IPS-15b (cell line): ENCODE measurements at regions not wholly inside any gene's neighbourhood (a gene's known extent, or its start where the extent isn't known, plus 50 kb on each side); places are given as distances from the start of the nearest gene placed in this dataset.
"Not testable (repeated sequence)": the region's sequence is repeated elsewhere in the genome, so short reads cannot be mapped to it uniquely, and the experiment has no call there.

ENCODE experiments used
- H3K27me3 ChIP-seq: one replicate; pipeline ENCODE4 v1.6.1; 2013; ENCODE audit warnings: low read length; ENCODE audit not compliant: control insufficient read depth, insufficient read depth
- H3K36me3 ChIP-seq: one replicate; pipeline ENCODE4 v1.6.1; 2013; ENCODE audit warnings: low read length; ENCODE audit not compliant: control insufficient read depth, insufficient read depth
- H3K4me1 ChIP-seq: one replicate; pipeline ENCODE4 v1.6.1; 2013; ENCODE audit warnings: mild to moderate bottlenecking, low read length; ENCODE audit not compliant: control insufficient read depth, insufficient read depth
- H3K4me3 ChIP-seq: one replicate; pipeline ENCODE4 v1.5.1; 2013; ENCODE audit warnings: low read depth, low read length
- H3K9ac ChIP-seq: one replicate; pipeline ENCODE4 v1.6.1; 2013; ENCODE audit warnings: low read depth, mild to moderate bottlenecking, low read length
- H3K9me3 ChIP-seq: one replicate; pipeline ENCODE4 v1.6.1; 2013; ENCODE audit warnings: mild to moderate bottlenecking, low read length; ENCODE audit not compliant: control insufficient read depth, insufficient read depth

DNA sequence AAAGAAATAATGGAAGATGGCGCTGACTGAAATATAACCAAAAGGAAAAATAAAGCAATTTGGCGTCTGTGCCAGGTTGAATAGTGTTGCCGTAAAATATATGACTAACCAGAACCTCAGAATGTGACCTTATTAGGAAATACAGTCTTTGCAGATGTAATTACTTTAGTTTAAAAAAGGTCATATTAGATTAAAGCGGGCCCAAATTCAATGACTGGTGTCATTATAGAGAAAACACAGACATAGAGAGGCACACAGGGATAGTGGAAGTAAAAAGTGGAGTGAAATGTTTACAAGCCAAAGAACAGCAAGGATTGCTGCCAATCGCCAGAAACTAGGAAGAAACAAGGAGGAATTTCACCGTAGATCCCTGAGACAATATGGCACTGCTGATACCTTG, 521.2 kb downstream of the FRK start:
- no peaks in the 10 kb centered on the region for H3K27me3 ChIP-seq
- no peaks in the 10 kb centered on the region for H3K9me3 ChIP-seq
- no peaks in the 10 kb centered on the region for H3K4me1 ChIP-seq
- H3K9ac ChIP-seq: no peak overlapping the region
- H3K4me3 ChIP-seq: no peak overlapping the region
- H3K36me3 ChIP-seq: no peaks in the 10 kb centered on the region

DNA sequence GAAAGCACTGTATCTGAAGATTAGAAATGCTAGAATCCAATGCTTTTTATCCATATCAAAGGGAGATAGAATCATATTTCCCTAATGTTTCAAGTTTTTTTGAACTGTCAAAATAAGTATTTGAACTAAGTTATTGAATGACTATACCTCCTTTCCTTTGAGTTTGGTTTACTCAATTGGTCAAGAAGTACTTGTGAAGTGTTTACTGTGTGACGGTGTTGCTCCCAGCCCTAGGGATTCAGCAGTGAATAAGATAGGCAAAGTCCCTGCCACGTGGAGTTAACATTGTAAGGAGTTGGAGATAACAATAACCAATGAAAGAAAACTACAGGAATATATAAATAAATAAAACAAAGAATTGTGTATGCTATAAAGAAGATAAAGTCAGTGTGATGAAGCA, 535.9 kb downstream of the FRK start:
- Histone ChIP-seq H3K9me3 (no peaks in the 10 kb centered on the region), H3K4me1 (no peaks in the 10 kb centered on the region), H3K36me3 (no peaks in the 10 kb centered on the region), H3K27me3 (no peaks in the 10 kb centered on the region), H3K4me3 (no peak overlapping the region), H3K9ac (no peak overlapping the region)

DNA sequence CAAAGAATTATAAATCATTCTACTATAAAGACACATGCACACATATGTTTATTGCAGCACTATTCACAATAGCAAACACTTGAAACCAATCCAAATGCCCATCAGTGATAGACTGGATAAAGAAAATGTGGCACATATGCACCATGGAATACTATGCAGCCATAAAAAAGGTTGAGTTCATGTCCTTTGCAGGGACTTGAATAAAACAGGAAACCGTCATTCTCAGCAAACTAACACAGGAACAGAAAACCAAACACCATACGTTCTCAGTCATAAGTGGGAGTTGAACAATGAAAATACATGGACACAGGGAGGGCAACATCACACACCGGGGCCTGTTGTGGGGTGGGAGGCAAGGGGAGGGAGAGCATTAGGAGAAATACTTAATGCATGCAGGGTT, 538.9 kb downstream of the FRK start:
- not testable (repeated sequence) for H3K9ac ChIP-seq, H3K9me3 ChIP-seq, H3K4me1 ChIP-seq, H3K36me3 ChIP-seq, H3K27me3 ChIP-seq, H3K4me3 ChIP-seq

GRCh38 chr6:115514656-115515055, 546.0 kb downstream of the FRK start:
- Histone ChIP-seq H3K9me3 (no peaks in the 10 kb centered on the region), H3K27me3 (no peaks in the 10 kb centered on the region), H3K36me3 (no peaks in the 10 kb centered on the region), H3K4me1 (no peaks in the 10 kb centered on the region), H3K9ac (no peak overlapping the region), H3K4me3 (no peak overlapping the region)

DNA sequence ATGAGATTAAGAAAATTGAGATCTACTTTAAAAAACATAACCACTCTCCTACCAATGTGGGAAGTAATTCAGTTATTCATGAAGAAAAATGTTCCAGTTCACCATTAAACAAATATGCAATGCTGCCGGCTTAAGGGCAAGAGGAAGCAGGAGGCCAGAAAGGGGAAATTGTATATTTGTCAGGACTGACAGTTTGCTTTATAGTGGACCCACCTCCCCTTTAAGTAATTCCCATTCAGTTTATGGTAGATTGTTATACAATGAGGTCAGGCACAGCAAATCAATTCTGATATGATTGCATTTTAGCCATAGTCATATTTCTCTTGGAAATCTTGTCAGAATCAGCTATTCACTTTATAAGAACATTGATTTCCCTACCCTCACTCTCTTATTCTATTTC, 547.8 kb downstream of the FRK start:
- no peaks in the 10 kb centered on the region for H3K9me3 ChIP-seq
- H3K4me3 ChIP-seq: no peak overlapping the region

DNA sequence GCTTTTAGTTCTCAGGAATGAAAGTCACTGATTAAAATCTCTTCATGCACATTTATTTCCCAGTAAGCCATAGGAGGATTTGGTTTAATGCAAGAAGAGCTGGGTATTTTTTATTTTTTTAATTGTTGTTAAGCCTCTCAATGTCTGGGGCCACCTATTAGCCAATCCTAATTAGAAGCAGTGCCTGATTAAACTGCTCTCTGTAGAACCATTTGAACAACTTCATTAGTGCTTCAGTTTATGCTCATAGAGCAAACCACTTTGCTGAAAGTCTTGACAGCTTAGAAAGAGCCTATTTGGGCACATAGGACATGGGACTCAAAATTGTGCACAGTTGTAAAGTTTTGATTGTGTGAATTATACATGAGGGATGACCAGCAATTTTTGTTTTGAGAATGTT, 548.9 kb downstream of the FRK start:
- Histone ChIP-seq H3K4me1 (no peaks in the 10 kb centered on the region), H3K9me3 (no peaks in the 10 kb centered on the region), H3K4me3 (no peak overlapping the region), H3K27me3 (no peaks in the 10 kb centered on the region), H3K9ac (no peak overlapping the region), H3K36me3 (no peaks in the 10 kb centered on the region)

More for the DNA sequence above, 547.8 kb downstream of the FRK start:
- no peaks in the 10 kb centered on the region for H3K36me3 ChIP-seq
- no peaks in the 10 kb centered on the region for H3K4me1 ChIP-seq
- no peaks in the 10 kb centered on the region for H3K27me3 ChIP-seq
- H3K9ac ChIP-seq: no peak overlapping the region

DNA sequence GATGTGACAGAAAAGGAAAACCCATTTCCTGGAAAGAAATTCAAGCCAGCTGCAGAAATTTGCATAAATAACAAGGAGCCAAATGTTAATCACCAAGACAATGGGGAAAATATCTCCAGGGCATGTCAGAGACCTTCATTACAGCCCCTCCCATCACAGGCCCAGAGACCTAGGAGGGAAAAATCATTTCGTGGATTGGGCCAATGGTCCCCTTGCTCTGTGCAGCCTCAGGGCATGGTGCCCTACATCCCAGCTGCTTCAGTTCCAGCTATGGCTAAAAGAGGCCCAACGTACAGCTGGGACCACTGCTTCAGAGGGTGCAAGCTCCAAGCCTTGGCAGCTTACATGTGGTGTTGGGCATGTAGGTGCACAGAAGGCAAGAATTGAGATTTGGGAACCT, 558.3 kb downstream of the FRK start:
- H3K9ac ChIP-seq, H3K9me3 ChIP-seq, H3K27me3 ChIP-seq, H3K4me1 ChIP-seq, H3K4me3 ChIP-seq, H3K36me3 ChIP-seq: not testable (repeated sequence)

GRCh38 chr6:115495184-115495583, 565.5 kb downstream of the FRK start:
- Histone ChIP-seq H3K9ac (no peak overlapping the region), H3K9me3 (no peaks in the 10 kb centered on the region), H3K27me3 (no peaks in the 10 kb centered on the region), H3K4me1 (no peaks in the 10 kb centered on the region), H3K4me3 (no peak overlapping the region), H3K36me3 (no peaks in the 10 kb centered on the region)

DNA sequence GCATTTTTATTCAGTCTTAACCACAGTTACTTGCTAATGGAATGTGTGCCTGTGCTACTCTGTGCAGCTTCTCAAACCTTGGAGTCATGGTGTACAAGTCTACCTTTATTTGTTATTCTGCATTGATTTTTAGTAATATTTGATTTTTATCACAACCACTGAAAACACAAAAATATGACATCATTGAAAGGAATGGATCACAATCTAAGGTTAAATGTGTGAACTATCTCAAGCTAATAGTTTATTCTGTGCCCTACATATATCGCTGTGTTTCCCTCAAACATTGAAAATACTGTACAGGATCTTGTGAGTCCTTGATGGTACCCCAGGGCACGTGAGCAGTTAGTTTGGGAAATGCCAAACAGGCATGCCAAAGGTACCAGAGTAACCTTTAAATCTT, 573.4 kb downstream of the FRK start:
- Histone ChIP-seq H3K9ac (no peak overlapping the region), H3K4me3 (no peak overlapping the region), H3K9me3 (no peaks in the 10 kb centered on the region), H3K27me3 (no peaks in the 10 kb centered on the region), H3K4me1 (no peaks in the 10 kb centered on the region), H3K36me3 (no peaks in the 10 kb centered on the region)

- H3K27me3 ChIP-seq: no peaks in the 10 kb centered on the region
- no peak overlapping the region for H3K9ac ChIP-seq
- H3K9me3 ChIP-seq: no peaks in the 10 kb centered on the region
- no peaks in the 10 kb centered on the region for H3K4me1 ChIP-seq
- H3K36me3 ChIP-seq: no peaks in the 10 kb centered on the region
- H3K4me3 ChIP-seq: no peak overlapping the region
Observed at GRCh38 chr6:115485400-115485799, 575.3 kb downstream of the FRK start.

- not testable (repeated sequence) for H3K9ac ChIP-seq, H3K4me1 ChIP-seq, H3K4me3 ChIP-seq, H3K36me3 ChIP-seq, H3K27me3 ChIP-seq, H3K9me3 ChIP-seq
Observed at GRCh38 chr6:115480543-115480942, 580.1 kb downstream of the FRK start.

DNA sequence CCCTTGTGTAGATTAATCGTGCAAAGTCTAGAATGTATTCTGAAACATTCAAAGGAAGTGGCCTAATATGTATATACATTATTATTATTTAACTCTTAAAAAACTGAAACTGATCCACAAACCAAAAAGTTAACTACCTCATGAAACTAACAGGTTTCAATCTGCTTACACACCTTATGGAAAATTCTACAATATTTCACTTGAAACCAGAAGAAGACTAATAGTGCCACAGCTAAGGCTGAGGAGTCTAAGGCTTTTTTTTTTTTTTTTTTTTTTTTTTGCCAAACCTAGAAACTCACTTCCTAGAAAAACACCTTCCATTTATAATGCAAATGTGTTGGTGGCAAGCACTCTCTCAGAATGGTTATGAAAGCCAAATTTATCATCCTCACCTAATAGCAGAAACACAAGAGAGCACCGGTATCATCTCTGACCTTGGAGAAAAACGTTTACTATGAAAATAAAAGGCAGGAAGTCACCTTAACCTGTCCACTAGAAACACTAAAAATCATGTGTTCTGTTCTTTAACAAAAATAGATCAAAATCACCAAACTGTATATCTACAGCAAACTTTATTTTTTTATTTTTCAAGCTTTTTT, 586.1 kb downstream of the FRK start:
- H3K9ac ChIP-seq: no peak overlapping the region
- no peak overlapping the region for H3K4me3 ChIP-seq
- H3K36me3 ChIP-seq: no peaks in the 10 kb centered on the region
- H3K4me1 ChIP-seq: peaks cover 5% of the 10 kb centered on the region
- no peaks in the 10 kb centered on the region for H3K27me3 ChIP-seq
- H3K9me3 ChIP-seq: no peaks in the 10 kb centered on the region
